ENCODE measurements at regions not wholly inside any gene's neighbourhood (a gene's known extent, or its start where the extent isn't known, plus 50 kb on each side); places are given as distances from the start of the nearest gene placed in this dataset.
"Not testable (repeated sequence)": the region's sequence is repeated elsewhere in the genome, so short reads cannot be mapped to it uniquely, and the experiment has no call there.

GRCh38 chr7:6938284-6938683, 112.2 kb upstream of the CCZ1B start:
- not testable (repeated sequence) for TF ChIP-seq POLR2A (IDR thresholded peaks at IDR 0.05; ENCODE audit: low read length); GATA1 (IDR thresholded peaks at IDR 0.05; ENCODE audit: low read depth, low read length)
